Ovary (tissue), 7 donors: ENCODE measurements at regions not wholly inside any gene's neighbourhood (a gene's known extent, or its start where the extent isn't known, plus 50 kb on each side); places are given as distances from the start of the nearest gene placed in this dataset.
A peak's percentile ranks its signal among the peaks of the same experiment; 100 is the strongest.

Experiments
- DNase-seq, 5 donors: peaks; one replicate each; pipeline ENCODE4 v3.0.0-alpha.2; 2019 to 2020
- H3K27ac ChIP-seq, 2 donors: fragments of 200-600 bp; one replicate each; pipeline versions ENCODE4 v1.5.1 to v1.8.0; 2019 to 2022
- H3K27me3 ChIP-seq: fragments of 200-600 bp; one replicate; pipeline ENCODE4 v1.8.0; 2022
- H3K36me3 ChIP-seq: fragments of 200-600 bp; sonication (generic); one replicate; pipeline ENCODE4 v1.5.1; 2019
- H3K4me1 ChIP-seq: one replicate; pipeline ENCODE4 v1.8.1; 2013; ENCODE audit warnings: mild to moderate bottlenecking, moderate library complexity; ENCODE audit not compliant: insufficient read depth
- H3K4me3 ChIP-seq: fragments of 200-600 bp; sonication (generic); one replicate; pipeline ENCODE4 v1.5.1; 2017
- H3K9me3 ChIP-seq, 2 donors: fragments of 200-600 bp in 1 of 2; sonication (generic) in 1 of 2; one replicate each; pipeline versions ENCODE4 v1.5.1 to v1.8.1; 2013 to 2019; ENCODE audit warnings: mild to moderate bottlenecking in 1 of 2, moderate library complexity in 1 of 2
- EP300 ChIP-seq: sonication (generic); formaldehyde crosslinking; IDR thresholded peaks from one replicate; pipeline ENCODE4 v1.6.1; 2017; ENCODE audit warnings: antibody characterized with exemption
- POLR2A ChIP-seq: fragments of 450-650 bp; IDR thresholded peaks from one replicate; pipeline ENCODE4 v1.6.1; 2017; ENCODE audit warnings: antibody characterized with exemption, mild to moderate bottlenecking, moderate library complexity
- whole genome bisulfite sequencing, 3 donors: extraction: QIAGEN DNeasy Blood & Tissue Kit in 1 of 3; methylation state at CpG; one replicate each; pipeline versions ENCODE4 v1.1.5 to v1.1.7; 2013 to 2017; 5-methylcytosine and 5-hydroxymethylcytosine counted together
- intact Hi-C, 4 donors: fragments of 100-400 bp; cut with DNase I; formaldehyde crosslinking; loops; one replicate each; pipeline versions ENCODE4 v1.11.0 to v1.15.1; 2022 to 2023
- TF ChIP-seq, protein P1 (sequence below), 3 donors: fragments of 450-650 bp in 2 of 3; fragments of 200-600 bp in 1 of 3; IDR thresholded peaks; one replicate each; pipeline versions ENCODE4 v1.5.1 to v1.8.0; 2016 to 2022; ENCODE audit warnings: antibody characterized with exemption in 3 of 3, mild to moderate bottlenecking in 1 of 3
- donor health status: DM: no; HTN: no; CAD: no; lungs with moderate emphysema.
- donor health status: DM: no; HTN: no; CAD: no.
- donor health status: Bipolar disorder and iron deficiency.
- donor health status: DM: no; HTN: no; CAD: no.
- donor health status: DM: yes; HTN: yes; CAD: no.

DNA sequence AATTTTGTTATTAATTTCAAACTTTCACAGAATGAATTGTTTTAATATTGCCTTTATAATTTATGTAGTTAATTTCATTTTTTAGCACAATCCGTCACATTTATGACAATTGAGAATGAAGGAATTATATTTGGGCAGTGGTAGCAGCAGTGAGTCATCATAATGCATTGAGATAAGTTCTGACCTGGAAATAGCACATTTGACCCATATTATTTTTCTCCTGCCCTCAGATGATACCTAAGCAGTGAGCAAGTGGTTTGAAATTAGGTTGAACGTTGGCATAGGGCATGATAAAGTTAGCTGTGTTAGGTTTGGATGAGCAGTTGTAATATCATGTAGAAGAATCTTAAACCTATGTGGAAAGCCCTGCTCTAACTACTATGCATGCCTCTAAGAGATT lies 1431.3 kb upstream of the CDH8 start:
- WGBS, 3 donors = 62 to 74% (median 62%) methylated on average over 2 of the region's 2 CpGs
- Histone ChIP-seq H3K4me1 (no peaks in the 10 kb centered on the region), H3K27ac (no peak overlapping the region), H3K27me3 (no peaks in the 10 kb centered on the region), H3K4me3 (no peak overlapping the region), H3K9me3 (no peaks in the 10 kb centered on the region), H3K36me3 (no peaks in the 10 kb centered on the region)
- TF ChIP-seq EP300 (no peak), POLR2A (no peak)
- TF ChIP-seq, protein P1, sequence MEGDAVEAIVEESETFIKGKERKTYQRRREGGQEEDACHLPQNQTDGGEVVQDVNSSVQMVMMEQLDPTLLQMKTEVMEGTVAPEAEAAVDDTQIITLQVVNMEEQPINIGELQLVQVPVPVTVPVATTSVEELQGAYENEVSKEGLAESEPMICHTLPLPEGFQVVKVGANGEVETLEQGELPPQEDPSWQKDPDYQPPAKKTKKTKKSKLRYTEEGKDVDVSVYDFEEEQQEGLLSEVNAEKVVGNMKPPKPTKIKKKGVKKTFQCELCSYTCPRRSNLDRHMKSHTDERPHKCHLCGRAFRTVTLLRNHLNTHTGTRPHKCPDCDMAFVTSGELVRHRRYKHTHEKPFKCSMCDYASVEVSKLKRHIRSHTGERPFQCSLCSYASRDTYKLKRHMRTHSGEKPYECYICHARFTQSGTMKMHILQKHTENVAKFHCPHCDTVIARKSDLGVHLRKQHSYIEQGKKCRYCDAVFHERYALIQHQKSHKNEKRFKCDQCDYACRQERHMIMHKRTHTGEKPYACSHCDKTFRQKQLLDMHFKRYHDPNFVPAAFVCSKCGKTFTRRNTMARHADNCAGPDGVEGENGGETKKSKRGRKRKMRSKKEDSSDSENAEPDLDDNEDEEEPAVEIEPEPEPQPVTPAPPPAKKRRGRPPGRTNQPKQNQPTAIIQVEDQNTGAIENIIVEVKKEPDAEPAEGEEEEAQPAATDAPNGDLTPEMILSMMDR (IDR thresholded peaks at IDR 0.05) = no peak
- DNase-seq = no peak
- intact Hi-C loops = no loop called here

GRCh38 chr16:63462316-63462715 lies 1426.1 kb upstream of the CDH8 start:
- WGBS, 3 donors = 73 to 85% (median 84%) methylated on average over 1 of the region's 1 CpG
- H3K4me1 ChIP-seq = no peaks in the 10 kb centered on the region
- no peak for DNase-seq
- no peak overlapping the region for H3K4me3 ChIP-seq
- H3K36me3 ChIP-seq = no peaks in the 10 kb centered on the region
- H3K9me3 ChIP-seq = no peaks in the 10 kb centered on the region
- intact Hi-C loops = no loop called here
- TF ChIP-seq, protein P1 (IDR thresholded peaks at IDR 0.05) = no peak
- no peak for TF ChIP-seq POLR2A
- TF ChIP-seq EP300 = no peak
- no peaks in the 10 kb centered on the region for H3K27me3 ChIP-seq
- H3K27ac ChIP-seq = no peak overlapping the region

DNA sequence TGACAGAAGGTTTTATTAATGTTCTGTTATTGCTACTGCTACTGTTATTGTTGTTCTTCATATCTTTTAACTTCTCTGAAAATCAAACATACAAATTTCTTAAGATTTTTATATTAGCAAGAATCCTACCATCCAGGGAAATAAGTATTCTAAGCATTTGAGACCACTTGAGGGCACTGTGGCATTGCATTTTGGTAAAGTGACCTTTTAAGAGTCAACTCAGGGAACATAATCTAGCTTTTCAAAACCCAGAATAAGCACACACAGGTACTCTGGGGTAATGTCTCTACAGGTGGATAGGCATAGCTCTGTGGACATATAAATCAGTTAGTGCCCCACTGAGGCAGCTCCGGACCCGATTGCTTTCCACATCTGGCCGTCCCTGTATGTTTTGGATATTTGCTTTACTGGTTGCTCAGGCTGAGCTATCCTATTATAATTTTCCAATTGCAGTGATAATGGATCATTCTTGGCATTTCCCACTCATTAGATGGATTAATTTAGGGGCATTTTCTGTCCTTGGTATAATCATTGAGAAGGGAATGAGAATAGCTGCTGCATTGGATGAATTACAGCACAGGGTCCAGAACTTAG lies 1425.1 kb upstream of the CDH8 start:
- H3K4me3 ChIP-seq = no peak overlapping the region
- no peaks in the 10 kb centered on the region for H3K36me3 ChIP-seq
- no peaks in the 10 kb centered on the region for H3K27me3 ChIP-seq
- intact Hi-C loops = no loop called here
- H3K9me3 ChIP-seq = no peaks in the 10 kb centered on the region
- TF ChIP-seq, protein P1 (IDR thresholded peaks at IDR 0.05) = no peak
- TF ChIP-seq EP300 (no peak), POLR2A (no peak)
- 40 to 56% (median 41%) methylated on average over 3 of the region's 3 CpGs for whole genome bisulfite sequencing, 3 donors
- DNase-seq = peak in 3 of 5 donors; percentile 12 to 28 (median 18)
- no peaks in the 10 kb centered on the region for H3K4me1 ChIP-seq
- H3K27ac ChIP-seq = no peak overlapping the region

GRCh38 chr16:63458846-63459245 lies 1422.6 kb upstream of the CDH8 start:
- no peak overlapping the region for H3K27ac ChIP-seq
- no peak overlapping the region for H3K4me3 ChIP-seq
- no peaks in the 10 kb centered on the region for H3K36me3 ChIP-seq
- DNase-seq = no peak
- no peaks in the 10 kb centered on the region for H3K4me1 ChIP-seq
- H3K9me3 ChIP-seq = no peaks in the 10 kb centered on the region
- intact Hi-C loops = no loop called here
- TF ChIP-seq, protein P1 (IDR thresholded peaks at IDR 0.05) = no peak
- TF ChIP-seq EP300 = no peak
- TF ChIP-seq POLR2A = no peak
- no peaks in the 10 kb centered on the region for H3K27me3 ChIP-seq
- WGBS, 3 donors = 91 to 93% (median 93%) methylated on average over 5 of the region's 5 CpGs
